ENCODE measurements at regions not wholly inside any gene's neighbourhood (a gene's known extent, or its start where the extent isn't known, plus 50 kb on each side); places are given as distances from the start of the nearest gene placed in this dataset.
A peak's percentile ranks its signal among the peaks of the same experiment; 100 is the strongest.
"Not testable (repeated sequence)": the region's sequence is repeated elsewhere in the genome, so short reads cannot be mapped to it uniquely, and the experiment has no call there.

DNA sequence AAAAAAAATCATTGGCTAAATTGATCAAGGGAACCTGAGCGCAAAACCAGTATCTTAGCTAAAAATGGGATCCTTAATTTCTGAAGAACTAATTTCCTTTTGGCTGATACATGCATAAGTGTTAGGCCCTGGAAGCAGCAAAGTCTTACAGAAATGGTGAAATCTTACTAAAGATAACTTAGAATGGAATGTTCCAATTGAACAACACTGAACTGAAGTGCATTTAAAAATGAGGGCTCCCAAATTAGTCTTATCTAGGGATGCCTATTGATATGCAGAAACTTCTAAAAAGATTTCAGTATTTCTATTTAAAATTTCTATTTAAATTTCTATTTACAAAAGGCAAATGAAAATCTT is 120.7 kb upstream of the BANK1 start:
- no peak for DNase-seq

- no peak for DNase-seq
Observed at GRCh38 chr4:101669138-101669831, 121.2 kb upstream of the BANK1 start.

DNA sequence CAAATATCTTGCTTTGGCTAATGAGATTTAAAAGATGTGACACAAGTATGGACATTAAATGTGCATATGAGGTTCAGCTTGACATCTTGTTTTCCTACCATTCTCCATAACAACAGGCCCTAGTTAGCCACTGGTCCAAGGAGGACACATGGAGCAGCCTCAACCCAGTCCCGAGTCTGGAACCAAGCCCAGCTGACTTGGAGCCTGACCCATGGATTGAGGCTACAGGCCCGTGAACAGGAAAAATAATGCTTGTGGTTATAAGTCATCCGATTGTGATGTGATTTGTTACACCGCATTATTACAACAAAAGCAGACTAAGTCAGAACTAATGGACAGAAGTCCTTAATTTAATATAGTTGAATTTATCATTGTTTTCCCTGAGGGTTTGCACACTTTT is 123.2 kb upstream of the BANK1 start:
- no peak for DNase-seq

GRCh38 chr4:101660607-101661006 is 129.9 kb upstream of the BANK1 start:
- no peak for DNase-seq

DNA sequence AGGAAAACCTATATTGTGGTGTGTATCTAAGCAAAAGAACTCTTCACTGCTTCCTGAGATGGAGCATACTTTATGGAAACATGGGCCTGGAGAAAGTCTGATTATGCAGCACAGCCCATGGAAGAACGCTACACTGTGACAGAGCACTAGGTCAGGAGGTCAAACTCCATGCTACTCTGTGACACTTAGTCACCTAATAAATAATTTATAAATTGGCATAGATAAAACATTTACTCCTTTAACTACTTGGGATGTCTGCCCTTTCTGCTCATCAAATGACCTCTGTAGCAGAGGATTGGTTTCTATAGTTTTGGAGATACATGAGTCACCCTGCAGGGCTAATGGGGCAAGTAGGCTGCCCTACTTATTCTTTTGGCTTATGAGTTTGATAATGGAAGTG is 134.7 kb upstream of the BANK1 start:
- no peak for DNase-seq

DNA sequence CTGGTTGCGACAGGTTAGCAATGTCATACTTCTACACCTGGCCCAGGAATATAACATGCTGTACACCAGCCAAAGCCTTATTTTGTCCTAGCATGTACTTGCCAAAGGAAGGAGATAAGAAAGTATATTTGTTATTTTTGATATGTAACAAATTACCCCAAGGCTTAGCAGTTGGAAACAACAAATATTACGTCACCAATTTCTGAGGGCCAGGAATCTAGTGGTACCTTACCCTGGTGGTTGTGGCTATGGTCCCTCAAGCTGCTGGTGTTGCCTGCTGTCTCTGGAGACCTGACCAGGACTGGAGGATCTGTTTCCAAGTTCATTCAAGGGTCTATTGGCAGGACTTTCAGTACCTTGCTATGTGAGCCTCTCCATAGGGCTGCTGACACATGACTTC is 135.5 kb upstream of the BANK1 start:
- DNase-seq: no peak

- DNase-seq: no peak
Observed at GRCh38 chr4:101651778-101652177, 138.8 kb upstream of the BANK1 start.

DNA sequence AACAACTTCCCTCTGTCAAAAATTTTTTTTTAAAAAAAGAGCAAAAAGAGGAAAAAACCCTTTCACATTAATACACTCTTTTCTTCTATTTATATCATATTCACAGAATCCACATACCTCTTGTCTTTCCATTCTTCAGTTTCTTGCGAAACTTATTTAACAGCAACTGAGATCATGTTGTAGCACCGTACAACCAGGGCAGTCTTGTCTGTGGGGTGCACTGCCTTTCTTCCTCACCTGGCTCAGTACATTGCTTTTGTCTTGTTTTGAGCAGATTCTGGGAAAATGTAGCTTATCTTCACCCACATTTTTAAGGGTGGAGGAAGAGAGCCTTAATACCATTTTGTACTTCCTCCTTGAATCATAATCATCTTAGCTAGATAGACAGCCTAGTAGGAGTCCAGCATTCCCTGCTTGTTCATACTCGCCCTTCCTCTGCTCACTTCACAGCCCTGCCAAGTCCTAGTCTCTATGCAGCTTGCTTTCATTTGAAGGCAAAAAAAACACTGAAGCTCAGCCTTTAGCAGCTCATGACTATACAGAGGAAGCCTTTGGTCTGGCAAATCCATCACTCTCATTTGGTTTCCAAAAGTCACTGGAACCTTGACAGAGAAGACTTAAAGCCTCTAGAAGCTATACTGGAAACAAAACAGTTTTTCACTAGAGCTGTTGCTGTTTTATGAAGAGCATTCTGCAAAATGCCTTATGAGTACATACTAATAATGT is 140.6 kb upstream of the BANK1 start:
- DNase-seq: no peak

- no peak for DNase-seq
Observed at GRCh38 chr4:101647710-101648034, 142.9 kb upstream of the BANK1 start.

DNA sequence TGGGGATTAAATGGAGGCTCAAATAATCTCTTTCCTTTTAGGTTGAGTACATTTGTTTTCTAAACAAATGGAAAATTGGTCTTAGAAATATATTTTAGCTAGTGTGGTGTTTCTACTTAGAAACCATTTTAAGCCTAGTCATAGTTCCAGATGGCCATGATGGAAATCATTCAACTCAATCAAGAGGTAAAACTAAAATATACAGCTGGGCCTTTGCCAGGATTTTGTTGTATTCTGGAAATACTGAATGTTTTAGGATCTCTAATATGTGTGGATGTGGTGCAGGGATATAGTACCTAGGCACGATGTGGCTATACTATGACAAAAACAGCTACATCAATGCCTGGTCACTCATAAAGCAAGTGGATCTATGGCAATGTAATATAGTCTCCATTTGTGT is 146.0 kb upstream of the BANK1 start:
- DNase-seq: no peak

DNA sequence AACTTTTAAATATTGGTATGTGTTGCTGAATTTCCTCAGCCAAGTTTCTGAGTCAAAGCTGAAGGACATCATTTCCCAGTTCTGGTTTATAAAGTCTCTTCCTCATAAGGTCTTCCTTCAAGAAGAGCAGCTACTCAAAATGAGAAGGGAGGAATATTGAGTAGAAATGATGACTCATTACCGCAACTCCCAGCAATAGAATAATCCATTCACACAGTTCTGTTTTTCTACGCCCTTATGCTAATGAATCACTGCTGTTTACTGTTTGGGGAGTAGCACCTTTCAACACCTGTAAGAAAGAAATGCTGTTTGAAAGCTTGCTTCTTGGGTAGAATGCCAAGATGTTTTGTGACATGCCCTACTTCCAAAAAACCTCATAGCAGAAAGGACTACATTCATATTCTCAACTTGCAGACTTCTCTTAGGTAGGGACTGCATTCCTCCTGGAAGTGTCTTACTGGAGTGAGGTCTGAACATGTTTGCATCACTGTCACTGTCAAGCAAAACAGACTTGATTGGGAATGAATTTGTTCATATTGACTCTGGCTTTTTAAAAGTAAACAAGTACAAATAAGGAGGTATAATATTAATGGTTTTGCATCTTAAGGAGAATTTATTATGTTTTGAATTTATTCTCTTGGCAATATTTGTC is 147.2 kb upstream of the BANK1 start:
- no peak for DNase-seq

GRCh38 chr4:101632766-101633165 is 157.8 kb upstream of the BANK1 start:
- DNase-seq: not testable (repeated sequence)

- no peak for DNase-seq
Observed at GRCh38 chr4:101630319-101630986, 160.1 kb upstream of the BANK1 start.

GRCh38 chr4:101621120-101621519 is 169.4 kb upstream of the BANK1 start:
- no peak for DNase-seq

GRCh38 chr4:101615652-101616051 is 174.9 kb upstream of the BANK1 start:
- no peak for DNase-seq

DNA sequence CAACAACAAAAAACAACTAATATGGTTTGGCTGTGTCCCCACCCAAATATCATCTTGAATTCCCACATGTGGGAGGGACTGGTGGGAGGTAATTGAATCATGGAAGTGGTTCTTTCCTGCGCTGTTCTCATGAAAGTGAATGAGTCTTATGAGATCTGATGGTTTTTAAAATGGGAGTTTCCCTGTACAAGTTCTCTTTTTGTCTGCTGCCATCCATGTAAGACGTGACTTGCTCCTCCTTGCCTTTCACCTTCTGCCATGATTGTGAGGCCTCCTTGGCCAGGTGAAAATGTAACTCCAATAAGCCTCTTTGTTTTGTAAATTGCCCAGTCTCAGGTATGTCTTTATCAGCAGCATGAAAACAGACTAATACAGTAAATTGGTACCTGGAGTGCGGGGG is 183.5 kb upstream of the BANK1 start:
- not testable (repeated sequence) for DNase-seq

GRCh38 chr4:101604976-101605375 is 185.6 kb upstream of the BANK1 start:
- no peak for DNase-seq

- DNase-seq: no peak
Observed at GRCh38 chr4:101600287-101600686, 190.2 kb upstream of the BANK1 start.

- DNase-seq: no peak
Observed at GRCh38 chr4:101599620-101600019, 190.9 kb upstream of the BANK1 start.

DNA sequence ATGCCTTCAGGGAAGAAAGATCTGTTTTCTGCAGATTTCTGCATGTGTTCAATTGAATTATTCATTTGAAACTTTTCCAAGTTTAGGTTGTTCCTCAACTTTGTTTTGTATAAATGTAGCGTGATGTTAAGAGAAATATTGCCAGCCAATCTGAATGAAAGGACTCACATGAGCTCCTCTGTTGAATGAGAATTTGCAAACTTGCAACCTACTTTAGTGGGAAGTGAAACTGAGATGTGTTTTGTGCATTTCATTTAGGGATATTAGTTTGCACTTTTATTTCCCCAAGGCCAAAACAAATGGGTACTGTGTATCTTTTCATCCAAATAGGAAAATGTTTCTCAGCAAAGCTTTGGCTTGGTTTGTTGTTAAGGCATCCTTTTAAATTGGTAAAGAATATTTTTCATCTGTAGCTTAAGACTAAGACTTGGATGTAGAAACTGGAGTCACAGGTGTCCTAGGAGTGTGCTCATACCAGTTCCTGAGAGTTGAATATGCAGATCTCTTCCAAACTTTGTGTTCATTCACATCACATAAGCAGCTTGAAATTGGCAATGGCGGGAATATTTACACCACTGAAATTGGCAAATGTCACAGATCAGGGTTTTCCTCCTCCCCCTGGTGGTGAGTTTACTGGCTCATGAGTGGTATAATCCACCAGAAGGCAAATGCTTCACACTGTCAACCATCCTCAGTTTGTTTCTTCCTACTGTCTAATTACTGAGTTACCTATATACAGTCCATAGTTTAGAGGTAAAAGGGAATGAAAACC is 193.6 kb upstream of the BANK1 start:
- DNase-seq: peak; percentile 16

DNA sequence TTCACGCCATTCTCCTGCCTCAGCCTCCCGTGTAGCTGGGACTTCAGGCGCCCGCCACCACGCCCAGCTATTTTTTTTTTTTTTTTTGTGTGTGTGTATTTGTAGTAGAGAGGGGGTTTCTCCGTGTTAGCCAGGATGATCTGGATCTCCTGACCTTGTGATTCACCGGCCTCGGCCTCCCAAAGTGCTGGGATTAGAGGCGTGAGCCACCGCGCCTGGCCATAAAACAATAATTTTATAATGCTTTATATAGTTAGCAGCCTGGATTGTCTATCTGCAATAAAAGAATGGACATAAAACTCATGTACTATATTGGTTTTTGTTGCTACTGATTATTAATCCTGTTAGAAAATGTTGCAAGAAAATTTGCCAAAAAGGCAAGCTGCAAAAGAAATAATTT is 195.9 kb upstream of the BANK1 start:
- DNase-seq: no peak

DNA sequence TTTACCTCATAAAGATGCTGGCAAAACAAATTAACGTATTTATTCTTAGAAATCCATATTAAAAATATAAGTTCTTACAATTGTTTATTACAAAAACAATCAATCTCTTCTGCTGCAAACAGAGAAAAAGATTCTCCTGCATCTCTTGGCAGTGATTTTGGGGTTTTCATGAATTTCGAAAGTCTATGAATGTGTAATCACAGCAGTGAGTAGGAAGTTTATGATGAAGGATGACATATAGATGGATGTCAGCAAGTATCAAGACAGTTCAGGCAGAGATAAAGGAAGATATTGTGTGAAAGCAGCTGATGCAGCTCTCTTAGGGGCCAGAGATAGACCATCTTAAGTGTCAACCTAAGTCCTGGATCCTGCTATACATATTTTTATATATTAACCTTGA is 196.9 kb upstream of the BANK1 start:
- no peak for DNase-seq

DNA sequence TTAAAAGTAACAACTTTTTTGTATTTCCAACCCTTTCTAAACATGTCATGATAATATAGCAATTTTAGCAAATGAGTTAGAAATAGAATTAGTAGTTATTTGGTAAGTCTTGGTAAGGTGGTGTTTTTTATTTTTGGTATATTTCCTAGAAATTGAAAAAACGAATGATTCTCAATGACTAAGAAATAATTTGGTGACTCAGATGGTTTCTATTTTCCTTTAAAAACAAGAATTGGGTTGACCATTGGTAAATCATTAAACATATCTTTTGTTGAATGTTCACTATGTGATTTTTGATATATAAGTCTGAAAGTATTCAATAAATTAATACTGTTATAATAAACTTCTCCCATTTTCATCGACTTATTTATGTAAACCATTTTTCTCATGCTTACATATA is 206.2 kb upstream of the BANK1 start:
- DNase-seq: no peak

Measured in activated naive CD4-positive, alpha-beta T cell treated with anti-CD3 and anti-CD28 coated beads, Interleukin-2, amount 50 U/mL, for 16 hours (primary cell).